ENCODE measurements at regions not wholly inside any gene's neighbourhood (a gene's known extent, or its start where the extent isn't known, plus 50 kb on each side); places are given as distances from the start of the nearest gene placed in this dataset.
A peak's percentile ranks its signal among the peaks of the same experiment; 100 is the strongest.
"Not testable (repeated sequence)": the region's sequence is repeated elsewhere in the genome, so short reads cannot be mapped to it uniquely, and the experiment has no call there.

DNA sequence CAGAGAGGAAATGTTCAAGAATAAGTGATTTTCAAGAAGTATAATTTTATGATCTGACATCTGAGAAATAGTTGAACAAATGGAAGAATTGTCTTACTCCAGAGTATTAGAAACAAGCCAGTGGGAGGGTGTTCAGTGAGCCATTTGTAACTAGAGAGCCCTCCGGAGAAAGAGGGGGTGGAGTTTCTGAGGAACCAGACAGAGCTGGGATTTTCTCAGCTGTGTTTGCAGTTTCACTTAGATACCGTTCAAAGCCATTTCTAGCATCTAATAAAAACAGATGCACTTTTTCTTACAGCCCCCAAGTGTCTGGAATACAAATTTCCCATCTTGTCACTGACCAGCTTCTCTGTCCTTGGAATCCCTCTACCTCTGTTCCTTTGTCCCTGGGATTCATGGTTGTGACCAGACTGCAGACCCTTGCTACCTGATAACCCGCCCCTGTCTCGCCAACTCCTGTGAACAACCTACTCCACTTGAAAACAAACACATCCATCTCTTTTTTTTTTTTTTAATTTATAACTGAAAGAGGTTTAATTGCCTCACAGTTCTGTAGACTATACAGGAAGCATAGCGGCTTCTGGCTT lies 132.8 kb upstream of the KLF3 start:
- no peaks in the 10 kb centered on the region for H3K36me3 ChIP-seq (ENCODE audit: insufficient read depth, low read length)
- no peaks in the 10 kb centered on the region for H3K4me1 ChIP-seq (ENCODE audit: control insufficient read depth, insufficient read depth, low read length, unreplicated experiment)
- no peaks in the 10 kb centered on the region for H3K79me2 ChIP-seq (ENCODE audit: control insufficient read depth, insufficient read depth, low read length, unreplicated experiment)
- H3K4me3 ChIP-seq (ENCODE audit: low read depth, low read length), result no peak overlapping the region
- peak overlapping the region; percentile 25 for H2AFZ ChIP-seq (ENCODE audit: low read length, unreplicated experiment)
- H3K27ac ChIP-seq (ENCODE audit: low read depth, low read length), result no peak overlapping the region
- peaks cover 12% of the 10 kb centered on the region; the same call in 1 of the 2 replicates for H3K27me3 ChIP-seq (ENCODE audit: insufficient read depth, low read length)

- peaks cover 15% of the 10 kb centered on the region; the same call in 1 of the 2 replicates for H3K27me3 ChIP-seq (ENCODE audit: insufficient read depth, low read length)
These were observed 131.0 kb upstream of the KLF3 start for GRCh38 chr4:38532908-38533499.

GRCh38 chr4:38534344-38535045 lies 129.5 kb upstream of the KLF3 start:
- H3K4me3 ChIP-seq (ENCODE audit: low read depth, low read length), result no peak overlapping the region
- no peaks in the 10 kb centered on the region for H3K36me3 ChIP-seq (ENCODE audit: insufficient read depth, low read length)
- H3K4me1 ChIP-seq (ENCODE audit: control insufficient read depth, insufficient read depth, low read length, unreplicated experiment), result no peaks in the 10 kb centered on the region
- peaks cover 15% of the 10 kb centered on the region; the same call in 1 of the 2 replicates for H3K27me3 ChIP-seq (ENCODE audit: insufficient read depth, low read length)
- H3K27ac ChIP-seq (ENCODE audit: low read depth, low read length), result no peak overlapping the region
- H2AFZ ChIP-seq (ENCODE audit: low read length, unreplicated experiment), result no peak overlapping the region
- no peaks in the 10 kb centered on the region for H3K79me2 ChIP-seq (ENCODE audit: control insufficient read depth, insufficient read depth, low read length, unreplicated experiment)

More at GRCh38 chr4:38532908-38533499, 131.0 kb upstream of the KLF3 start:
- Histone ChIP-seq H3K4me3 (ENCODE audit: low read depth, low read length) (no peak overlapping the region), H3K79me2 (ENCODE audit: control insufficient read depth, insufficient read depth, low read length, unreplicated experiment) (no peaks in the 10 kb centered on the region), H2AFZ (ENCODE audit: low read length, unreplicated experiment) (no peak overlapping the region), H3K27ac (ENCODE audit: low read depth, low read length) (no peak overlapping the region), H3K36me3 (ENCODE audit: insufficient read depth, low read length) (no peaks in the 10 kb centered on the region), H3K4me1 (ENCODE audit: control insufficient read depth, insufficient read depth, low read length, unreplicated experiment) (no peaks in the 10 kb centered on the region)

- not testable (repeated sequence) for H3K4me1 ChIP-seq (ENCODE audit: control insufficient read depth, insufficient read depth, low read length, unreplicated experiment); H2AFZ ChIP-seq (ENCODE audit: low read length, unreplicated experiment); H3K36me3 ChIP-seq (ENCODE audit: insufficient read depth, low read length); H3K27ac ChIP-seq (ENCODE audit: low read depth, low read length); H3K79me2 ChIP-seq (ENCODE audit: control insufficient read depth, insufficient read depth, low read length, unreplicated experiment); H3K4me3 ChIP-seq (ENCODE audit: low read depth, low read length)
- H3K27me3 ChIP-seq (ENCODE audit: insufficient read depth, low read length), result peaks cover 15% of the 10 kb centered on the region; the same call in 1 of the 2 replicates
These were observed 128.9 kb upstream of the KLF3 start for GRCh38 chr4:38535071-38535470.

DNA sequence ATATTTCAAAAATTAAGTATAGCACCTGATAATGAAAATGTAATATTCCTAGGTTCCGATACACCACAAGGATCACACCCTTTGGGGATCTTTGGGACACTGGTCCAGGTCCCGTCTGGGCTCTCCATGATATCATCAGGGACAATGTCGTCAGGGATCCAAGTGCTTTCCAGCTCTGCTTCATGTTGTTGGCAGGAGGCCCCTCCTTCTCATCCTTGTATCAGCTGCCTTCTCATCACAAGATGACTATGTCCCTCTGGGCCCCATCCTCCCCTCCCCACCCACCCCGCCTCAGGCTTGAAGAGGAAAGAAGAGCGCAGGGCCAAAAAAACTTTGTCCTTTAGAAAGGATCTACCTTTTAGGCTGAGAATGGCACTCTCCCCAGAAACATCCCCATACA lies 128.3 kb upstream of the KLF3 start:
- H3K4me1 ChIP-seq (ENCODE audit: control insufficient read depth, insufficient read depth, low read length, unreplicated experiment), result no peaks in the 10 kb centered on the region
- H3K4me3 ChIP-seq (ENCODE audit: low read depth, low read length), result no peak overlapping the region
- H3K27ac ChIP-seq (ENCODE audit: low read depth, low read length), result no peak overlapping the region
- H3K36me3 ChIP-seq (ENCODE audit: insufficient read depth, low read length), result no peaks in the 10 kb centered on the region
- H2AFZ ChIP-seq (ENCODE audit: low read length, unreplicated experiment), result no peak overlapping the region
- H3K79me2 ChIP-seq (ENCODE audit: control insufficient read depth, insufficient read depth, low read length, unreplicated experiment), result no peaks in the 10 kb centered on the region
- peaks cover 15% of the 10 kb centered on the region; the same call in 1 of the 2 replicates for H3K27me3 ChIP-seq (ENCODE audit: insufficient read depth, low read length)

GRCh38 chr4:38536716-38537115 lies 127.3 kb upstream of the KLF3 start:
- Histone ChIP-seq H3K79me2 (ENCODE audit: control insufficient read depth, insufficient read depth, low read length, unreplicated experiment) (no peaks in the 10 kb centered on the region), H3K36me3 (ENCODE audit: insufficient read depth, low read length) (no peaks in the 10 kb centered on the region), H3K4me1 (ENCODE audit: control insufficient read depth, insufficient read depth, low read length, unreplicated experiment) (no peaks in the 10 kb centered on the region), H3K4me3 (ENCODE audit: low read depth, low read length) (no peak overlapping the region), H3K27me3 (ENCODE audit: insufficient read depth, low read length) (peaks cover 15% of the 10 kb centered on the region; the same call in 1 of the 2 replicates), H2AFZ (ENCODE audit: low read length, unreplicated experiment) (no peak overlapping the region), H3K27ac (ENCODE audit: low read depth, low read length) (no peak overlapping the region)

GRCh38 chr4:38537666-38538065 lies 126.3 kb upstream of the KLF3 start:
- no peaks in the 10 kb centered on the region for H3K79me2 ChIP-seq (ENCODE audit: control insufficient read depth, insufficient read depth, low read length, unreplicated experiment)
- peaks cover 9% of the 10 kb centered on the region; the same call in 1 of the 2 replicates for H3K27me3 ChIP-seq (ENCODE audit: insufficient read depth, low read length)
- H3K4me1 ChIP-seq (ENCODE audit: control insufficient read depth, insufficient read depth, low read length, unreplicated experiment), result no peaks in the 10 kb centered on the region

GRCh38 chr4:38538517-38538916 lies 125.5 kb upstream of the KLF3 start:
- Histone ChIP-seq H3K4me1 (ENCODE audit: control insufficient read depth, insufficient read depth, low read length, unreplicated experiment) (no peaks in the 10 kb centered on the region), H3K27me3 (ENCODE audit: insufficient read depth, low read length) (peaks cover 9% of the 10 kb centered on the region; the same call in 1 of the 2 replicates), H3K79me2 (ENCODE audit: control insufficient read depth, insufficient read depth, low read length, unreplicated experiment) (no peaks in the 10 kb centered on the region), H2AFZ (ENCODE audit: low read length, unreplicated experiment) (no peak overlapping the region), H3K36me3 (ENCODE audit: insufficient read depth, low read length) (no peaks in the 10 kb centered on the region), H3K4me3 (ENCODE audit: low read depth, low read length) (no peak overlapping the region), H3K27ac (ENCODE audit: low read depth, low read length) (no peak overlapping the region)

More at GRCh38 chr4:38537666-38538065, 126.3 kb upstream of the KLF3 start:
- no peaks in the 10 kb centered on the region for H3K36me3 ChIP-seq (ENCODE audit: insufficient read depth, low read length)
- no peak overlapping the region for H3K27ac ChIP-seq (ENCODE audit: low read depth, low read length)
- H3K4me3 ChIP-seq (ENCODE audit: low read depth, low read length), result no peak overlapping the region
- no peak overlapping the region for H2AFZ ChIP-seq (ENCODE audit: low read length, unreplicated experiment)

- Histone ChIP-seq H3K27me3 (ENCODE audit: insufficient read depth, low read length) (peaks cover 6% of the 10 kb centered on the region; the same call in 1 of the 2 replicates), H3K27ac (ENCODE audit: low read depth, low read length) (no peak overlapping the region), H3K79me2 (ENCODE audit: control insufficient read depth, insufficient read depth, low read length, unreplicated experiment) (no peaks in the 10 kb centered on the region), H3K4me1 (ENCODE audit: control insufficient read depth, insufficient read depth, low read length, unreplicated experiment) (no peaks in the 10 kb centered on the region), H2AFZ (ENCODE audit: low read length, unreplicated experiment) (no peak overlapping the region), H3K36me3 (ENCODE audit: insufficient read depth, low read length) (no peaks in the 10 kb centered on the region), H3K4me3 (ENCODE audit: low read depth, low read length) (no peak overlapping the region)
These were observed 124.5 kb upstream of the KLF3 start for GRCh38 chr4:38539501-38539900.

GRCh38 chr4:38547052-38547451 lies 116.9 kb upstream of the KLF3 start:
- no peak overlapping the region for H2AFZ ChIP-seq (ENCODE audit: low read length, unreplicated experiment)
- H3K4me3 ChIP-seq (ENCODE audit: low read depth, low read length), result no peak overlapping the region
- H3K27ac ChIP-seq (ENCODE audit: low read depth, low read length), result no peak overlapping the region

More at GRCh38 chr4:38547052-38547451, 116.9 kb upstream of the KLF3 start:
- Histone ChIP-seq H3K79me2 (ENCODE audit: control insufficient read depth, insufficient read depth, low read length, unreplicated experiment) (no peaks in the 10 kb centered on the region), H3K4me1 (ENCODE audit: control insufficient read depth, insufficient read depth, low read length, unreplicated experiment) (no peaks in the 10 kb centered on the region), H3K36me3 (ENCODE audit: insufficient read depth, low read length) (no peaks in the 10 kb centered on the region), H3K27me3 (ENCODE audit: insufficient read depth, low read length) (no peaks in the 10 kb centered on the region; the same call in 1 of the 2 replicates)

Data from ACC112 (cell line).